ENCODE measurements at regions not wholly inside any gene's neighbourhood (a gene's known extent, or its start where the extent isn't known, plus 50 kb on each side); places are given as distances from the start of the nearest gene placed in this dataset.

GRCh38 chr2:215486291-215487001 is 50.6 kb upstream of the FN1 start:
- TF ChIP-seq POLR2AphosphoS5 (IDR thresholded peaks at IDR 0.05; ENCODE audit: low read depth) (no peak), GABPA (IDR thresholded peaks at IDR 0.05; ENCODE audit: low read depth) (no peak), CTCF (IDR thresholded peaks at IDR 0.05; ENCODE audit: insufficient read depth, low read length) (no peak)

Data from HL-60 (cell line).